GM12872 (cell line): ENCODE measurements at regions not wholly inside any gene's neighbourhood (a gene's known extent, or its start where the extent isn't known, plus 50 kb on each side); places are given as distances from the start of the nearest gene placed in this dataset.

Experiments used
- TF ChIP-seq, protein P1 (sequence below): IDR thresholded peaks from 3 replicates; pipeline ENCODE4 v1.5.1; 2011; ENCODE audit warnings: low read depth, mild to moderate bottlenecking, low read length, moderate library complexity; ENCODE audit not compliant: insufficient read depth

DNA sequence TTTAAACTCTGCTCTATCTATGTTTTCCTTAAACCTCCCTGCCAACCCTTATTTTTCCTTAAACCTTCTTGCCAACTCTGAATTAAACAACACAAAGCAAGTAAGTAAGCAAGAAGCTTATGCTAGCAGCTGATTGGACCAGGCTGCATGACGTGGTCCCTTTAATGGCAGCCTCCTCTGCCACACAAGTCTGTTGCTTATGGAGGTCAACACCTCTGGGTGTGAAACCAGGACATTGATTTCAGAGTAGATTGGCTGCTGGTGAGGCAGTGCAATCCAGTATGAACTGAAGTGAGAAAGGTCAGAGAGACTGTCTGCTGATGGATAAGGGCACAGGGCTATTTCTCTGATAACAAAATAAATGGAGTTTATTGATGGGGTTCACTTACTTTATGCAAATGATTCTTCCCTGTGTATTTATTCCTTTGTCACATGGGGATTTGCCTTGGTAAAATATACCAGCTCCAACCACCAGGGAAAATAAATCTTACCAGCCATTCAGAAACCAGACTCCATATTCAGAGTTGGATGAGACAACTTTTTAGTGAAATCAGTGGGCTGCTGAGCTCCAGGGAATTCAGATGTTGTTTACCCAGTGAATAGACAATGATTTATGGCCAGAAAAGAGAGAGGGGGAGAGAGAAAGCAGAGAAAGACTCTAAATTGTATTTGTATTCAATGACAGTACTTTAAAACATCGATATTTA lies 112.2 kb upstream of the NCKAP5 start:
- TF ChIP-seq, protein P1, sequence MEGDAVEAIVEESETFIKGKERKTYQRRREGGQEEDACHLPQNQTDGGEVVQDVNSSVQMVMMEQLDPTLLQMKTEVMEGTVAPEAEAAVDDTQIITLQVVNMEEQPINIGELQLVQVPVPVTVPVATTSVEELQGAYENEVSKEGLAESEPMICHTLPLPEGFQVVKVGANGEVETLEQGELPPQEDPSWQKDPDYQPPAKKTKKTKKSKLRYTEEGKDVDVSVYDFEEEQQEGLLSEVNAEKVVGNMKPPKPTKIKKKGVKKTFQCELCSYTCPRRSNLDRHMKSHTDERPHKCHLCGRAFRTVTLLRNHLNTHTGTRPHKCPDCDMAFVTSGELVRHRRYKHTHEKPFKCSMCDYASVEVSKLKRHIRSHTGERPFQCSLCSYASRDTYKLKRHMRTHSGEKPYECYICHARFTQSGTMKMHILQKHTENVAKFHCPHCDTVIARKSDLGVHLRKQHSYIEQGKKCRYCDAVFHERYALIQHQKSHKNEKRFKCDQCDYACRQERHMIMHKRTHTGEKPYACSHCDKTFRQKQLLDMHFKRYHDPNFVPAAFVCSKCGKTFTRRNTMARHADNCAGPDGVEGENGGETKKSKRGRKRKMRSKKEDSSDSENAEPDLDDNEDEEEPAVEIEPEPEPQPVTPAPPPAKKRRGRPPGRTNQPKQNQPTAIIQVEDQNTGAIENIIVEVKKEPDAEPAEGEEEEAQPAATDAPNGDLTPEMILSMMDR = no peak

DNA sequence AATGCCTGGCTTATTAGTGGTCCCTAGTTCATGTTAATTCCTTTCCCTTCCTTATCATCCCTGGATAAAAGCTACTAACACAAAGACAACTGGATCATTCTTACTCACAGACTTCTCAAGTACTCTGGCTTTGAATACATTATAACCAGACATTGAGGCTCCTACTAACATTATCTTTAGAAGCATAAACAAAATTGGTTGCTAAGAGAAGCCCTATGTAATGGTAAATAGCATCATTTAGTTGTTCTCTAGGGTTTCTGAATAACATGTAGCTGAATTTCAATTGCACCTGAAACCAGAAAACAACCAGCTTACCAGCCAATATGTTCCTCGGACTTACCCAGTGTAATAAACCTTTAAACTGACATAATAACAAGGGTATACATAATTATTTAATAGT lies 114.1 kb upstream of the NCKAP5 start:
- TF ChIP-seq, protein P1 = no peak

DNA sequence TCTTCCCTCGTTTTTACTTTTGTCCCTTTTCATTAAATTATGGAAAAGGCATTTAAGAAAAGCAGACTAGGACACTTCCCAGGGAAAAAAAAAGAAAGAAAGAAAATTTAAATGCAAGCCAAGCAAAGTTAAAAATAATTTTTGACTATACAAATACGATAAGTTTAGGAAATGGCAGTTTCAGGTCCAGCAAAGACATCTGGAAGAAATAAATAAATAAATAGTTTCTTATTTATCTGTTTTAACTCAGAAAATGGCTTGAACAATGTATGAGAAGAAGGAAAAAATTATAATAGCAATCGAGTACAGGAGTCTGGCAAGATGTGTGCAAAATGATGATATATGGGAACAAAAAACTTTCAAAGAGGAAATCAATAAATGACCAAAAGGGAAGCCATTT lies 114.6 kb upstream of the NCKAP5 start:
- TF ChIP-seq, protein P1 = no peak

DNA sequence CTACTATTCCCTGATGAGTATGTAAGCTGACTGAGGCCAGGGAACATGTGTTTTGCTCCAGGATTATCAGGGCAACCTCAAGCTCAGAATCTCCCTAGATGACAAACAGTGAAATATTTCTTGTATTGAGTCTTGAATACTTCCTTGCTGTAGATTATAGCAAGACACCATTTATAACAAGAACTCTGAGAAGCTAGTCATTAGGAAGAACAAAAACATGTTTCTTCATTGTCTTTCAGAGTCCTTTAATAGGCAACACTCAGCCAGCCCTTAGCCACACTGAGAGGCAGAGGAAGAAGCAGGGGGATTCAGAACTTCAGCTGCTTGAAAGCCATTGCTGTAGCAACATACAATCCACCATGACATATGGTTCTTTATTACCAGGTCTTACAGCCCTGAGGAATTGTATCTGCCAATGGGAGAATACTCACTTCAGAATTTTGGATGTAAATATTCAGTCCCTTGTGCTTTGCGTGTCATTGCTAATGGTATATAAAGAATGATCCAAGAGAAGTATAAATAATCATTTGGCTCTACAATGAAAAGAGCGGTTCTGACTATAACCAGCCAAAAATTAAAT lies 117.5 kb upstream of the NCKAP5 start:
- TF ChIP-seq, protein P1 = no peak

DNA sequence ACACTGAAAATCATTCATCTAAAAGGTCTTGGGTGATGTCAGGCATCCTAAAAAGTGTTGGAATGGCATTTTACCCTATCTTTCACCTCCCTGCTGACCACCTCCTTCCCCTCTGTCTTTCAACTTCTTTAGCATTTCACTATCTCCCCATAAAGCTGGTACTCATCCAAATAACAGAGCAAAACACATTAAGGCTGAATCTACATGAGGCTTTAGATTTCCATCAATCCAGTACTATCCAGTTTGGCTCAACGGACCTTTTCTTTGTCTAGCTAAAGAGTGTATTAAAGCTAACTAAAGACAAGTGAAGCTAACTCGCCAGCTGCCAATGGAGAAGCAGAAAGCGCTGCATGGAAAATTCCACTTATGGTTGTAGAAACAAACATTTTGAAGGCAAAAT lies 122.5 kb upstream of the NCKAP5 start:
- TF ChIP-seq, protein P1 = no peak

DNA sequence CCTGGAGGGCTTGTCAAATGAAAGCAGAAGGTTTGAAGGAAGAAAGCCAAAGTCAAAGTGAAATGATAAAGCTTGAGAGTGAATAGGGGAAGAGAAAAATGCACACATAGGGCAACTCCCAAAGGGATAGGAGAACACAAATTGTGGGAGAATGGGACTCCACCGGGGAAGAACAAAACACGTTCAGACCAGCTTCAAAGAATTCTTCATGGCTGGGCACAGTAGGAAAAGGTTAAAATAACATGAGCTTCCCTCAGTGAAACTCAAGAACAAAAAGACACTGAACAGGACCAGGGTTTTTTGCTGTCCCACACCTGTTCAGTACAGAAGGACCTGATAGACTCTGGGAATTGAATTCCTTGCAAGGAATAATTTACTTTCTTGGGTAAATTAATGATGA lies 123.1 kb upstream of the NCKAP5 start:
- TF ChIP-seq, protein P1 = no peak

DNA sequence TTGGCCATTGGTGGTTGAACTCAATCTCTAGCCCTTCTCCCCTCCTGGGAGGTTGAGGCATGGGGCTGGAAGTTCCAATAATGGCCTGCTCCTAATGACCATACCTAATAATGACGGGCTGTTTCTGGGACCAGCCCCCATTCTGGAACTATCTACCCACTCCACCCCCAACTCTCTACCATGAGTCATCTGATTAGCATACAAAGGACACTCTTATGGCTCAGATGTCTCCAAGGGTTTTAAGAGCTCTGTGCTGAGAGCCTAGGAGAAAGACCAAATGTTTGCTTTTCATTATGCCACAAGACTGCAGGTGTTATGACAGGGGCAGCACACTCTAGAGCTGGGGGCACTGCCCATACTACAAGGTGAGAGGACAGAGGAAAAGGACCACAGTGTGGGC lies 137.0 kb upstream of the NCKAP5 start:
- TF ChIP-seq, protein P1 = no peak
